ENCODE measurements at regions not wholly inside any gene's neighbourhood (a gene's known extent, or its start where the extent isn't known, plus 50 kb on each side); places are given as distances from the start of the nearest gene placed in this dataset.

DNA sequence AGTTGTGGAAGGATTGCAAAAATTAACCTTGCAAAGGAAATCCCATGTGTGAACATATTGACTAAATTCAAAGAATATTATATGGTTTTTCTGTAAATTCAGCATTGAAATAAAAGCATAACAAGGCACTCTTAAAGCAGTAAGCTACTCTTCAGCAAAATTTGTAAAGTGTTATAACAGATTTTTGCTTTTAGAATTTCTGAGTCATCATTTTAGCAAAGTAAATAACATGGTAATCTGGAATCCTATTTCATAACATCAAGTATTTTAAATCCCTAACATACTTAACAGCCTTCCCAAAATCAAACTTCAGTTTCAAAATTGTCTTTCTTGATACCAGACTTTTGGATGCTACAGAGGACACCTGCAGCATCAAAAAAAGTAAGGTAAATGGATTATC, 436.0 kb upstream of the CDH9 start:
- TF ChIP-seq, protein P1, sequence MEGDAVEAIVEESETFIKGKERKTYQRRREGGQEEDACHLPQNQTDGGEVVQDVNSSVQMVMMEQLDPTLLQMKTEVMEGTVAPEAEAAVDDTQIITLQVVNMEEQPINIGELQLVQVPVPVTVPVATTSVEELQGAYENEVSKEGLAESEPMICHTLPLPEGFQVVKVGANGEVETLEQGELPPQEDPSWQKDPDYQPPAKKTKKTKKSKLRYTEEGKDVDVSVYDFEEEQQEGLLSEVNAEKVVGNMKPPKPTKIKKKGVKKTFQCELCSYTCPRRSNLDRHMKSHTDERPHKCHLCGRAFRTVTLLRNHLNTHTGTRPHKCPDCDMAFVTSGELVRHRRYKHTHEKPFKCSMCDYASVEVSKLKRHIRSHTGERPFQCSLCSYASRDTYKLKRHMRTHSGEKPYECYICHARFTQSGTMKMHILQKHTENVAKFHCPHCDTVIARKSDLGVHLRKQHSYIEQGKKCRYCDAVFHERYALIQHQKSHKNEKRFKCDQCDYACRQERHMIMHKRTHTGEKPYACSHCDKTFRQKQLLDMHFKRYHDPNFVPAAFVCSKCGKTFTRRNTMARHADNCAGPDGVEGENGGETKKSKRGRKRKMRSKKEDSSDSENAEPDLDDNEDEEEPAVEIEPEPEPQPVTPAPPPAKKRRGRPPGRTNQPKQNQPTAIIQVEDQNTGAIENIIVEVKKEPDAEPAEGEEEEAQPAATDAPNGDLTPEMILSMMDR (IDR thresholded peaks at IDR 0.05; ENCODE audit: low read depth, low read length) = no peak
- no peak for TF ChIP-seq EZH2phosphoT487 (IDR thresholded peaks at IDR 0.05; ENCODE audit: low read depth)

Measured in OCI-LY3 (cell line).